ENCODE measurements at regions not wholly inside any gene's neighbourhood (a gene's known extent, or its start where the extent isn't known, plus 50 kb on each side); places are given as distances from the start of the nearest gene placed in this dataset.

GRCh38 chr10:44747593-44748172 lies 163.5 kb upstream of the TMEM72 start:
- TF ChIP-seq EZH2 (IDR thresholded peaks at IDR 0.05; ENCODE audit: borderline replicate concordance, low read depth, low read length) (no peak), ZC3H11A (IDR thresholded peaks at IDR 0.05; ENCODE audit: low read depth, low read length) (no peak), POLR2AphosphoS5 (IDR thresholded peaks at IDR 0.05; ENCODE audit: control insufficient read depth, insufficient read depth, low read depth, low read length) (no peak), ADNP (tag; IDR thresholded peaks at IDR 0.05) (no peak), PREB (CRISPR knock-in tag; IDR thresholded peaks at IDR 0.05) (no peak)
- TF ChIP-seq, protein P1, sequence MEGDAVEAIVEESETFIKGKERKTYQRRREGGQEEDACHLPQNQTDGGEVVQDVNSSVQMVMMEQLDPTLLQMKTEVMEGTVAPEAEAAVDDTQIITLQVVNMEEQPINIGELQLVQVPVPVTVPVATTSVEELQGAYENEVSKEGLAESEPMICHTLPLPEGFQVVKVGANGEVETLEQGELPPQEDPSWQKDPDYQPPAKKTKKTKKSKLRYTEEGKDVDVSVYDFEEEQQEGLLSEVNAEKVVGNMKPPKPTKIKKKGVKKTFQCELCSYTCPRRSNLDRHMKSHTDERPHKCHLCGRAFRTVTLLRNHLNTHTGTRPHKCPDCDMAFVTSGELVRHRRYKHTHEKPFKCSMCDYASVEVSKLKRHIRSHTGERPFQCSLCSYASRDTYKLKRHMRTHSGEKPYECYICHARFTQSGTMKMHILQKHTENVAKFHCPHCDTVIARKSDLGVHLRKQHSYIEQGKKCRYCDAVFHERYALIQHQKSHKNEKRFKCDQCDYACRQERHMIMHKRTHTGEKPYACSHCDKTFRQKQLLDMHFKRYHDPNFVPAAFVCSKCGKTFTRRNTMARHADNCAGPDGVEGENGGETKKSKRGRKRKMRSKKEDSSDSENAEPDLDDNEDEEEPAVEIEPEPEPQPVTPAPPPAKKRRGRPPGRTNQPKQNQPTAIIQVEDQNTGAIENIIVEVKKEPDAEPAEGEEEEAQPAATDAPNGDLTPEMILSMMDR (IDR thresholded peaks at IDR 0.05 in 2 of 3, conservative IDR thresholded peaks at IDR 0.05 in 1 of 3; ENCODE audit: insufficient read depth in 2 of 3, low read depth in 1 of 3, low read length in 3 of 3), result no peak

Measured in K562 (cell line).